ENCODE measurements at regions not wholly inside any gene's neighbourhood (a gene's known extent, or its start where the extent isn't known, plus 50 kb on each side); places are given as distances from the start of the nearest gene placed in this dataset.

DNA sequence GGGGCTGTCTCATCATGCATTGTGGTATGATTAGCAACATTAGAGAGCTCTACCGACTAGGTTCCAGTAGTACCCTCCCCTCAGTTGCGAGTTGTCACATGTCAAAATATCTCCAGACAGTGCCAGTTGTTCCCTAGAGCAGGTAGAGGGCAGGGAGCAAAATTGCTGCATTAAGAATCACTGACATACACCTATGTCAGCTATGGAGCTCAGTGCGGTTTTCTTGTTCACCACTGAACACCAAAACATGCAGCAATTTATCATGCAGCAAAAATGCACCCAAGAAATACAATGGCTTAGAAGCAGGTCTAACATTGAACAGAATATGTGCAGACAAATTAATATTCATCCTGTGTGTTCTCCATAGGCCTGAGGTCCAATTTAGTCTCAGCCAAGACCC lies 186.9 kb upstream of the STARD13 start:
- no peak for DNase-seq

DNA sequence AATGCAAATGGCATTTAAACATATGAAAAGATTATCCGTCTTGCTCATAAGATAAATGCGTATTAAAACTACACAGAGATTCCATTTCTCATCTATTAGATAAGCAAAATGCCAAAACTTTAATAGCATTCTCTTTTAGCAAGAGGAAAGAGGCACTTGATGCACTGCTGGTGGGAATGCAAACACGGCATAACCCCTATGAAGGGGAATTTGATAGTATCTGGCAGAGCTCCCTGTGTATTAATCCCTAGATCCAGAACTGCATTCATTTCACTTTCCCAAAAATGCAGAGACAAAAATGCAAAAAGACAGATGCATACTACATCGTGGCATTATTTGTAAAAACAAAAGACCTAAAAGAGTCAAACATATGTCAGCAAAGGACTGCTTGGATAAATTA lies 193.6 kb upstream of the STARD13 start:
- DNase-seq, result no peak

DNA sequence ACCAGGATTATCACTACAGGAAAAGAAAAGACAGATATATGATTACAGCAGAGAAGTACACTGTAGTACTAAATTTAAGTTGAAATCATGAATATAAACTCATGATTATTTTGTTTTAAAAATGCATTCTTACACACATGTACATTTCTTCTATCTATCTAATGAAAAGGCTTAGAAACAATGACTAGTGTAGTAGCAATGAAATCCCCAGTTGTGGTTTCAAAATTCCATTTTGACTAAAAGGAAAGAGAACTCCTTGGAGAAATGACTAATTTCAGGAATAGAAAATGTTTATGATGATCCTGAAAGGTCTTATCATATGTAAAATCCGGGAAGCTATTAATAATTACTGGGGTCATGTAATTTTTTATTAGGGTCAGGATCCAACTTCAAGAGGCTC lies 195.0 kb upstream of the STARD13 start:
- DNase-seq, result no peak

DNA sequence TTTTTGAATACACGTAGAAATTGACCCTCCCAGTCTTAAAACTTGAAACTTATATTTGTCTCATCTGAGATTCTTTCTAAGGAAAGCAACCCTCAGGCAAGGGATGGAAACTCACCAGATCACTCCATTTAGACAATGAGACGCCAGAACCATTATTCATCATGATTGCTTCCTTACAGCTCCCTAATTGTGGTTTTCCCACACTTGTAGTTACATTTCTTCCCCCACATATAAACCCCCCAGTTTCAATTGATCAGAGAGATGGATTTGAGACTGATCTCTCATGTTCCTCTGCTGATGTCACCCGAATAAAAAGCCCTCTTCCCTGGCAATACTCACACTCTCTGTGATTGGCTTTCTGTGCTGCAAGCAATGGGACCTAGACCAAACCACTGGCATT lies 197.9 kb upstream of the STARD13 start:
- no peak for DNase-seq

DNA sequence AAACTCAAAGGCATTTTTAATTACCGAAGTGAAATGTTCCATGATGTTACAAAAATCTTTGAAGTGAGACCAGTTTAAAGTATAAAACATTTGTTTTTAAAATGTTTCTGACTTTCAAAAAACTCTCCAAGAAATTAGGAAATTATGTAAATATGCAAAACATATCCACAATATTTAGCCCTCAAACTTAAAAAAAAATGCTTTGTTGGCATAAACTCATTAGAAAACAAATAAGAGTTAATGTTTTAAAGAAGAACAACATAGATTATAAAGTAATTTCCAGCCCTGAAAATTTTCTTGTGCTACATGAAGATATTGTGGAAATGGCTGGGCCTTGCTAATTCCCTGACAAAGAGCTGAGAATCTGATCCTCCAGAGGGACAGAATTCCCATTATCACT lies 199.7 kb upstream of the STARD13 start:
- no peak for DNase-seq

DNA sequence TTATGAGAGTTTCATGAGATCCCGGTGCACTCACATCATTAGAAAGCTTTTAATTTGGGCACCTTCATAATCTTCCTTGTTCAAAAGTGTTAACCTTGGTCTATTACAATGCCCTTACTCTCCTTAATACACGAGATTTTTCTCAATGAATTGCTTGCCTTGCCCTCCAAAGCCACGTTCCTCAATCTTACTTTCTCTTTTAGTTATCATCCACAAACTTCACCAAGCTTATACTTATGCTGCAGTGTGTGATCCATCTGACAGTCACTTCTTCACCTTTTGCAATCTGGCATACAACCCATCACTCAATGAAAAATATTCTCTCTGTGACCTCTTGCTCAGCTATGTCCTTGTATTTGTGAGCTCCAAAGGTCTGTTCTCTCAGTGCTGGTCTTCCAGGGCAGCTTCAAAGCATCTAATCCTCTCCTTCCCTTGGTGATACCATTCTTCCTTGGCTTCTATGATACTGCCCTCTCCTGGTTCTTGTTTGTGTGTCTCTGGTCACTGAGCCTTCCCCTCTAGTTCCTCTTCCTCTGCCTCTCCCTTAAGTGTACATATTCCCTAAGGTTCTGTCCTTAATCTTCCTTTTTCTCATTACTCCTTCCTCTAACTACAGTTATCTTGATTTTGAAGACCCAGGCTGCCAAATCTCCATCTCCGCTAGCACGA lies 202.2 kb upstream of the STARD13 start:
- no peak for DNase-seq

DNA sequence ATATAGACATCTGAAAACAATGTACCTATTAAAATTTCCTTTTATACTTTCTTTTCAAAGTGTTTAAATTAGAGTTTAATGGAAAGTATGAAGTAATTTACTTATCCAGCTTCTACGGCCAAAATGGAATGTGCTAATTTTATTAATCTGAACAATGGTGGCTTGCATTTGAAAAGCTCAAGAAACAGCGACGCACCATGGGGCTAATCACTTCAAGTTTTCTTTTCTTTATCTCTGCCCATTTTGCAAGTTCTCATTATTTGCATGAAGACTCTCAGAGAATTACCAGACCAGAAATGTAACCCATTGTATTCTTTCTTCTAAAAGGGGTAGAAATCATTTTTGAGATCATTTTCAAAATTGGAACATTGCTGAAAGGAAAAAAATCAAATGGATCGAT lies 204.0 kb upstream of the STARD13 start:
- DNase-seq, result no peak

DNA sequence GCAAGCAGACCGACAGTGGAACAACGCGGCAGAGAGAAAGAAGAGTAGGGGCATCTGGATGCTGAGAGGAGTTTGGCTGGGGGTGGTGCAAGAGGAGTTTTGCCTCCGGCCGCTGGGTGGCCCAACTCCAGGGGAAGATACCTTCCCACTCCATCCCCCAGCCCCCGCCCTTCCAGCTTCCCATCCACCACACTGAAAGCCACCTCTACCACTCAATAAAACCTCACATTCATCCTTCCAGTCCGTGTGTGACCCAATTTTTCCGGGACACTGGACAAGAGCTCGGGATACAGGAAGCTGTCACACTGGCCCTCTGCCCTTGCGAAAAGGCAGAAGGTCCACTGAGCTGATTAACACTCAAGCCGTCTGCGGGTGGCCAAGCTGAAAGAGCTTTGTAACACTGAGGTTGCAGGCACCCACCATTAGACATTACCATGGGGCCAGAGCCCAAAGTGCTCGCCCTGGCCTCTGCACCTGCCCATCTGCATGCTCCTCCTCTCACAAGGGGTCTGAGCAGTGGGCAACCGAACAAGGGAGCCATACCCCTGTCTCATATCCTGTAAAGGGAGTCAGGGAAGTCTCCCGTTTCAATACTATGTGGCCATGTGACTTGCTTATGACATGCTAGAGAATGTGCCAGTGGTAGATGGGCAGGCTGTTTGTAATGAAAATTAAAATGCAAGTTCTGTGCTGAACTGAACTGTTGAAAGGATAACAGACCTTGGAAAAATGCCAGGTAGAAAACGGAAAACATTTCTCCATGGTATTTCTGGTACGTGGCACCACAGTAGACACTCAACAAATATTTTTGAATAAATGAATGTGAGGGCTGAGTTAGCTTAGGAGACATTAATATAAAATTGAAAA lies 205.1 kb upstream of the STARD13 start:
- DNase-seq, result no peak

DNA sequence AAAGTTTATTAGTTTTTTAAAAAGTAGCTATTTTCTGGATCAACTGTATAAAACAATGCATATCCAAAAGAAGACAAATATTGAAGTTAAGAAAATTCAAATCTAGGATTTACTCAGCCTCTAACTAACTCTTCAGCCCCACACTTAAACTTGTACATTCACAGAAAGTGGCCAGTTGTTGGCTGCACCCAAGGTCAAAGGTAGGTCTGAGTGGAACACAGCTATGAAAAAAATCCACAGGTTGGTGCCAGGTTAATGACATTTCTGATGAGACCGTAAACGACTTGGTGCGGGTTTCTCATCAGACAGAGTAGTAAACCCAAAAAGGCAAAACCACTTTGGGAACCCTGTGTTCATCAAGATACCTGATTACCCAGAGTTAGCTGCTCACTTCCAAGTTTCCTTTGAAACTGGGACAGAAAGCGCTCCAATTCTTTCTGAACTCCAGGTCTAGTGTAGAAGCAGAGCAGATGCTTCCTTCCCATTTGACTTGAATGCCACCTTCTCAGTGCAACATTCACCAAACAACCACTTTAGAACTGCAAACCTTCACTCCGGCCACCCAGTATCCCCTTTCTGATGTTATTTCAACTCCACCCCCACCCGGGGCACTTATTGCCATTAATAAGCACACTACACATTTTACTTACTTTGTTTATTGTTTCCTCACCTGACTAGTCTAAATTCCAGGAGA lies 208.3 kb upstream of the STARD13 start:
- no peak for DNase-seq

DNA sequence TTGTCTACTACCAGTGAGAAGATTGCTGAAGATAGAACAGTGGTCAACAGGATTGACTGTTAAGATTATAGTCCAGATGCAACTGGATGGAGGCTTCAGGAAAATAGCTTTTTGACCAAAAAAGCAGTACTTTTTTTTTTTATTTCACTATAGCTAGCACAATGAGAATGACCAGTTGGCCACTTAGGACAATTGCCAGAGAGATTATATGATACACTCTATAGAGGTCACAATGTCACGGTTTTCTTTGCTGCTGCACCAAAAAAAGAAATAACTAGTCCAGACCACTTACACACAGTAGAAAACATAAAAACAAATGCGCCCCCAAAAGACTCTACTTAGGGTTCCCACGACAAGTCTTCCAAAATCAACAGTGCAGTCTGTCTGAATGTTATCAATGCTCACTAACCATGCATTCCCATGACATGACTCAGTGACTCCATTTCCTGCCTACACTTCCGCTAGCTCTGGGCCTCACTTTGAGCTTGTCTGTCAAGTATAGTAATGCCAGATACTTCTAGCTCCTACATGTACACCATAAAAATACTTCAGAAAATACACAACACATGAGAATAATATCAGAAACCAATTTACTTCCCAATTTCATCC lies 209.1 kb upstream of the STARD13 start:
- DNase-seq, result peak in 1 of 5 donors; percentile 2

DNA sequence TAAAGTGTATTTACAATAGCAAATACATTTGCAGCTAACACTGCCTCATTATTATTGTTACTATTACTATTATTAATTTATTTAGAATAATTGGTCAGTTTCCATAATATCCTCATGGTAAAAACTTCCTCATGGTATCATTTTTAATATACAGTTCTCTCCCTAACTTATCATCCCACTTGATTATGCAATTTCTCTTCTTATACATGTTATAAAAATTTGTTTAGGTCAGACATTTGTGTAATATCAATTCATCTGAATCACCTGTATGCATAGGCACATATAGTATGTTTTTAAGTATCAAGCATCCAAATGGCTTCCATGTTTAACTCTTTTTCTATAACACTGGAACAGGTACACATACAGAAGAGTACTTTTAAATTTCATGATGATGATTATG lies 210.8 kb upstream of the STARD13 start:
- DNase-seq, result no peak

DNA sequence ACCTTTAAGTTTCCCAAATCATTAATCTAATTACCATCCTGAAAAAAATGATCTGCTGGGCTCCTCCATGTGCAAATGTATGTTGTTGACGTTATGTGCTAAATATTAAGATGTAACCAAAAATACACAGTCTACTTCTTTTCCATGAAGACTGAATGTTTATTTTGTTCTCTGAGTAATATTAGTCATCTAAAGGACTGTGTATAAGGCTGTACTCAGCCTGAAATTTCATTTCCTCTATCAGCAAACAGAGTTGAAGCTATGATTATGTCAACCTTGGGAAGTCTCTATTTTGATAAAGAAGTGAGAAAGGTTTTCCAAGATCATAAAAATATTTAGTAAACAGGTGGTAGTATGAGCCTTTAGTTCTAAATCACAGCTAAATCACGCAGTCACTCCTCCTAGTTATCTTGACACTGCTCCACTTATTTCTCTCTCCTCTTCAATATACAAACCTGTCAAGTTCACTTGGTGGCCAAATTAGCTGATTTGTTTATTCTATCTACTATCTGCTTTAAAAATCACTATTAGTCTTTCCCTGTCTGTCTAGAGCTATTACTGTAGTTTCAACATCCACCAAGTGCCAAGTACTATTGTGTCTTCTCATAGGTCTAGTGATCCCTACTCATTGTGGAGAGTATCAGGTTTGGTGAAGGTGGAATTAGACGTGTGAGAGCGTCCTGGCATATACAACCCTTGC lies 211.7 kb upstream of the STARD13 start:
- no peak for DNase-seq

DNA sequence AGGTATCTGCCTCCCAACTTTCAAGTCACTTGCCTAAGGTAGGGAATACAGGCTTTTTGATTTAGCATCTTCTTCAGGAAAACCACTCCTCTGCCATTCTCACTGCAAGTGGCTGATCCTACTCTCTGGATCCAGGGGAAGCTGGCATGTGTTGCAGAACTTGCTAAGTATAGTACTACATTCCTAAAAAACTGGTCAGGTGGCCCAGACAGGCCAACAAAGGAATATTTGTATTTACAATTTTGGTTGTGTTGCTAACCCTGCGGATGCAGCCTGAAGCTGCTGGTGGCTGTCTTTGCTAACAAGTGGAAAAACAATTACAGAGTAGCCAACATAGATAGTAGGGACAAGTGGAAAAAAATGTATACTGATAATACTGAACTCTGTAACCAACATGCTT lies 222.5 kb upstream of the STARD13 start:
- no peak for DNase-seq

DNA sequence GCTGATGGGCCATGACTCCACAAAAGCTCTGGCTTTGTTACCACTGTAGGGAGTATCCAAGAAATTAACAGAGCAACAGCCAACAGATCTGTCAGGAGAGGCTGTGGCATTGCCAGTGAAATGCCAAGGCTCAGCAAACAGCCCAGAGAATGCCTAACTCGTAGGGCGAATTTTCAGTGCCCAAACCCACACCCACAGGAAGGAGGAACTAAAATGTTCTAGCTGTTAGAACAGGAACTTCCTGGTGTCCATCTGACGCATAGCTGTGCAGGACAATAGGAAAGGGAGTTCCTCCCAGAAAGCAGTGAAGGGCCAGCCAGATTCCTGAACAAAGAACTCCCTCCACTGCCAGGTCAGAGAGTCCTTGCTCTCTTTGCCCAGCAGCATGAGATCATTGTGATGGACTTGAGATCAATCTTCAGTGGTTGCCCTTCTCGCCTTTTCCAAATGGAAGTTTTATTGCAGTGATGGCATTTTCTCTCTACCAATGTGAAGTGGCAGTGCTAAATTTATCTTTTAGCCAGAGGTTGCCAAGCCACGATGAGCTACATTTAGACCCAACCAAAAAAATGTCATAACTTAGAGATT lies 224.2 kb upstream of the STARD13 start:
- DNase-seq, result no peak

DNA sequence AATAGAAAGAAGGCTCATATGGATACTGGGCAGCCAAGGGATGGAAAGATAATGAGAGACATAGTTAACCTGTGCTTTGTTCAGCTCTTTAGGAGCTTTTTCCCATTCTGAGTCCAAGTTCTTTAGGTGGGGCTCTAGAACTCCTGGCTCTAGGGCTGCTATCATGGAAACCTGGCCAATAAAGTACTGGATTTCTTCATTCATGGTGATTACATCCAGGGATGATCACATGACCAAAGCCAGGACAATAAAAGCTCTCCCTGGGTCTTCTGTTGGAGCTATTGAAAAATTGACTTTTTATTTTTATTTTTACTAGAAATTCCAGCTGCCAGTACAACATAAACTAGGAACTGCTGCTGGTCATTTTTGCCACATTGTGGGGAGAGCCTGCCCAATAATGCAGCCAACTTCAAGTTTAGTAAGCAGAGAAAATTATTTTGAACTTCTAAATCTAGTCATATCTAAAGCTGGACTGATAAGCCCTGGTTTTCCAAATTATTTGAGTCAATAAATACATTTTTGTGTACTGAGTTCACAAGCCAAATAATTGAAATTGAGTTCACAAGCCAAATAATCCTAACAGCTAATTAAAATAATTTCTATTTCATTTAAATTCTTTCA lies 224.9 kb upstream of the STARD13 start:
- DNase-seq, result no peak

DNA sequence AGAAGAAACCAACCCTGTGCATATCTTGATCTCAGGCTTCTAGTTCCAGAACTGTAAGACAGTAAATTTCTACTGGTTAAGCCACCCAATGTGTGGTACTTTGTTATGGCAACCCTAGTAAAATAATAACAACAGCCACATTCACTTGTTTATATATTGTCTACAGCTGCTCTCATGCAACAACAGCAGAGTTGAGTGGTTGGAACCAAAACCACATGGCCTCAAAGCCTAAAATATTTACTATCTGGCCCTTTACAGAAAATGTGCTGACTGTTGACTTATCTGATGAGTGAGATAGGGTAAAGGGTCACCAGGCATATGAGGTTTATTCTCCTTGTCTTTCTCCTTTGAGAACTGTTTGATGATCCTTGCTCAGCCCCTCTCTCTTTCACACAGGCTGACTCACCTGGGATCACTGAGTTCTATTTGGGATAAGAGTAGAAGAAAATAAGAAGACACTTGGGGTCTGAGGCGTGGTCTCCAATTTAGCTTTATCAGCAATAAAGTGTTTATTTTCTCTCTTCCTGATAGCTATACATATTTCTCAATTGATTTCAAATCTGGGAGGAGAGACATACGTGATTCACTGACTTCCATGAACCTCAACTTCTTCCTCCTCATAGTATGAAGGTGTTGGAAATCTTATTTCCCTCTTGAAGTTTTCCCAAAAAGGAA lies 227.5 kb upstream of the STARD13 start:
- DNase-seq, result no peak

DNA sequence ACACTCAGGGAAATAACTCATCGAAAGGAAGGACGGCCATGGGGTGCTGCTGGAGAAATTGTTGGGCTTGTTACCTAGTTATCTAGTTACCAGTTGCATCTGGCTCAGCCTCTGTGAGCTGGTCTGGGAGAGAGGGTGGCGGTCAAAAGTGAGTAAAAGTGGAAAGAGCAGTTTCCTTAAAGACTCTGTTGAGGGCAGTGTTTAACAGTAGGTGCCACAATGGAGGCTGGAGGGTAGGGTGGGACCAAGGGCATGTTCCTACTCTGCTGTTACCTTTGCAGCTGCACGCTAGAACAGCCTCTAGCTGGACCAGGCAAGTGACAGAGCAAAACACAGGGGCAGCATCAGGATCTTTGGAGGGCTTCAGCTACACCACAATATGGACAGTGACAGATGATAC lies 228.8 kb upstream of the STARD13 start:
- DNase-seq, result no peak

DNA sequence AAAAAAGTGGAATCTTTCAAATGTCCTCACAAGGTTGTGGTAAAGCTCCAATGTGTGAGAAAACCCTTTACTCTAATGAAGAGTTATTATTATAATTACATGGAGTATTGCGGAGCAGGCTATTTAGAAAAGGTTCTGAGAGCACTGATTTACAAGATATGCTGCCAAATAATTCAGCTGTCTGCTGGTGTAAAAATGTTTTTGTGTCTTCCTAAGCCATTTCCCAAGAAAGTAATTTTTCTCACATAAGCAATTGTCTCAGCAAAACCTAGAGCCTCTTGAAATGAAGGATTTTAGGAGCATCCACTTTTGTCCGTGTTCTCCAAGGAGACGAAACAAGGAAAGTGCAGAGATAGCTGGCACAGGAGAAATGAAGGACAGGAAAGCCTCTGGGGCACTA lies 229.6 kb upstream of the STARD13 start:
- DNase-seq, result no peak

DNA sequence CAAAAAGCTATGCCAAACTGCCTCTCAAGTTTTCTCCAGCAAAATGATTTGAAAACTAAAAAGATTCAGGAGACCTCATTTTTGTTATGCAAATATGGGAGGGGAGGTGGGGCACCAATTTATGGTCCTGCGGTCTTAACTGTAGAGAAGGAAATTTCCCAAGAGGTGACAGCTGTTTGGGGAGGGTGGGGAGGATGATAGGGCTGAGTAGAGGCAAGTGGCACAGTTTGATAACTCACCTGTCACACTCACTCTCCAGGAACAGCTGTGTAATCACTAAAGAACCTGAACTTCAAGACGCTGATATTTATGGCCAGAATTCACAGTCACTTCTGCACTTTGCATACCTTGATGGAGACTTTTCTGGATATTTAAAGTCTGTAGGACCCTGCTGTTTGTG lies 232.9 kb upstream of the STARD13 start:
- no peak for DNase-seq

DNA sequence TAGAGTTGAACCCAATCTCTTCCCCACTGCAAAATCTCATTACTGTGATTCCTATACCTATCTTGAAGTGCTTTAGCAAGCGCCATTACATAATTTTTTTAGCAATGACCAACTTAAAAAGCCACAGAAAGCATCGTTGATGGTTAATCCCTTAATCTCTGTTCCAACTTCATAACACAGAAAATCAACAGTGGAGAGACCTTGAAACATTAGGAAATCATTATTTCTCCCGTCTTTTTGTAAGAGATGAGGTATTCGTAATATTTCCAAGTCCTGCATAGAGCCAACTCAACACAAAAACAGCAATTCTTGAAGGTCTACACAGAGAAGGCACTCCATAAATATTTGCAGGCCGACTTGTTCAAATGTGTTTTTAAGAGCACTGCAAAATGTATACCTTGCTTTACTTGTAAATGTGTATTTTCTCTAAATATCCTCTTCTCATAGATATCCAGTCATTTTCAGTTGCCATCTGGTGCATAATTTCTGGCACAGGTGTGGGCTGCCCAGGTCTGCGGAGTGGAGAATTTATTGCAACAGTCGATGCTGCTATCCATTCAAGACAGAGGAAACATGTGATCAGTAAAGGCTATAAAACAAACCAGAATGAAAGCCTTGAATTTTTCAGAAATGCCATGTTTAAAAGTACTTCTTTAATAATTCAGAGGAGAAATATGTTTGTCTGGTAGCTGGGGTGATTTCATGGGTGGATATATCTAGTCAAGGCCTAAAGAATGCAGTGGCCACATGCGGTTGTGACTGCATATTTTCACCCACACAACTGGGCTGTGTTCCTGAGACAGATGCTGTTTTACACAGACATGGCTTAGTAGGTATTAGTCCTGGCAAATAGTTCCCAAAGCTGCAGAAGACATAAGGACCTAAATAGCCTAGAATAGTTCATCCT lies 234.3 kb upstream of the STARD13 start:
- no peak for DNase-seq

All from T-helper 1 cell (primary cell).